Choroid plexus epithelial cell (primary cell): ENCODE measurements at regions not wholly inside any gene's neighbourhood (a gene's known extent, or its start where the extent isn't known, plus 50 kb on each side); places are given as distances from the start of the nearest gene placed in this dataset.
A peak's percentile ranks its signal among the peaks of the same experiment; 100 is the strongest.

Experiments used
- DNase-seq: peaks from one replicate; pipeline ENCODE4 v3.0.0-alpha.2; 2010; ENCODE audit warnings: low read depth
- H3K4me3 ChIP-seq: 2 replicates; pipeline ENCODE4 v1.5.1; 2011; ENCODE audit warnings: low read depth, mild to moderate bottlenecking, control low read depth, low read length, moderate library complexity
- TF ChIP-seq, protein P1 (sequence below): conservative IDR thresholded peaks from 2 replicates; pipeline ENCODE4 v1.5.1; 2011; ENCODE audit warnings: low read depth, mild to moderate bottlenecking, control low read depth, inconsistent platforms, low read length, moderate library complexity

DNA sequence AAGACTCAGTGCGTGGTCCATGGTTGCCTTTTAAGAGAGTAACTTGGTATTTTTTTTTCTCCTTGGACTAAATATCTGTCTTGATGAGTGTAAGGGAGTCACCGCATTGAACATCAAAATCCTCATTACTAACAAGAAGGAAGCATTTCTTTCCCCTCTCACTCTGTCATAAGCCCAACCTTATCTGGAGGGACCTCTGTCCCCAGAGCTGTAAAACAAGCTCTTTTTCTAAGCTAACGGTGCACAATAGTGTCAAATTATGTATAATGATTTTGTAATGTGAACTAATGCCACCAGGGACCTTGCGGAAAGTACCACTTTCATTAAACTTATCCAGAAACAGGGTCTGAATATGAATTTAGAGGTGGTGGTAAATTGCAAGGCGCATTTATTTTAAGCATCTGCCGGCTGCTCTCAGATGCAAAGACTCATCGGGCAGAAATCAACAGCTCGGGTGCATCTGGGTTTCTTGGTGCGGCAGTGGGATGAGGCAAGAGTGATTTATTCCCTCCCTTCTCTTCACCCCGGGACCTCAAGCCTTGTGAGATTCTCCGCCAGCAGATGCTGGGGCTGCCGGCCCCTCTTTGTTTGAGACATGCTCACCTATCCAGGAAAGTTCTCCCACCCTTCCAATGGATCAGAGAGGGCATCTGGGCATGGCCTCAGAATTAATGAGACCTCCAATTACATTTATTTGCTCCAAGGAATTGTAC, 95.2 kb upstream of the IRX3 start:
- TF ChIP-seq, protein P1, sequence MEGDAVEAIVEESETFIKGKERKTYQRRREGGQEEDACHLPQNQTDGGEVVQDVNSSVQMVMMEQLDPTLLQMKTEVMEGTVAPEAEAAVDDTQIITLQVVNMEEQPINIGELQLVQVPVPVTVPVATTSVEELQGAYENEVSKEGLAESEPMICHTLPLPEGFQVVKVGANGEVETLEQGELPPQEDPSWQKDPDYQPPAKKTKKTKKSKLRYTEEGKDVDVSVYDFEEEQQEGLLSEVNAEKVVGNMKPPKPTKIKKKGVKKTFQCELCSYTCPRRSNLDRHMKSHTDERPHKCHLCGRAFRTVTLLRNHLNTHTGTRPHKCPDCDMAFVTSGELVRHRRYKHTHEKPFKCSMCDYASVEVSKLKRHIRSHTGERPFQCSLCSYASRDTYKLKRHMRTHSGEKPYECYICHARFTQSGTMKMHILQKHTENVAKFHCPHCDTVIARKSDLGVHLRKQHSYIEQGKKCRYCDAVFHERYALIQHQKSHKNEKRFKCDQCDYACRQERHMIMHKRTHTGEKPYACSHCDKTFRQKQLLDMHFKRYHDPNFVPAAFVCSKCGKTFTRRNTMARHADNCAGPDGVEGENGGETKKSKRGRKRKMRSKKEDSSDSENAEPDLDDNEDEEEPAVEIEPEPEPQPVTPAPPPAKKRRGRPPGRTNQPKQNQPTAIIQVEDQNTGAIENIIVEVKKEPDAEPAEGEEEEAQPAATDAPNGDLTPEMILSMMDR: no peak
- no peak for DNase-seq

DNA sequence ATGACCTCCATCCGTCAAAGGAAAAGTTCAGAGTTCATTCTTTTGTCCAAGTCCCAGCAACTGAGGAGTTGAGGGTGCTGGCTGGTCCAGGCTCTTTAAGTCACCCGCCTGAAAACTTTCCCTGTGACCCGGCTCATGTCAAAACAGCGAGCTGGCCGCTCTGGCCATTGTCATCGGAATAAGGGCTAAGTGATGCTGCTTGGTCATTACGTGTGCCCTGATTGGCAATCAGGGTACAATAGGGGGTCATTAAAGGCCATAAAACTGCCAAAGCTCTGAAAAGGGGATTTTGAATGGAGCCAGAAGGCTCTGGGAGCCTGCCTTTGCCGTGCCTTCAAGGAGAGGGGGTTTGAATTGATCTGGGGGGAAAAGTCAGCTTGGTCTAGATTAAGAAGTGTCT, 88.5 kb upstream of the IRX3 start:
- DNase-seq: no peak
- no peak overlapping the region for H3K4me3 ChIP-seq
- TF ChIP-seq, protein P1: no peak

More for the DNA sequence above, 95.2 kb upstream of the IRX3 start:
- no peak overlapping the region for H3K4me3 ChIP-seq

DNA sequence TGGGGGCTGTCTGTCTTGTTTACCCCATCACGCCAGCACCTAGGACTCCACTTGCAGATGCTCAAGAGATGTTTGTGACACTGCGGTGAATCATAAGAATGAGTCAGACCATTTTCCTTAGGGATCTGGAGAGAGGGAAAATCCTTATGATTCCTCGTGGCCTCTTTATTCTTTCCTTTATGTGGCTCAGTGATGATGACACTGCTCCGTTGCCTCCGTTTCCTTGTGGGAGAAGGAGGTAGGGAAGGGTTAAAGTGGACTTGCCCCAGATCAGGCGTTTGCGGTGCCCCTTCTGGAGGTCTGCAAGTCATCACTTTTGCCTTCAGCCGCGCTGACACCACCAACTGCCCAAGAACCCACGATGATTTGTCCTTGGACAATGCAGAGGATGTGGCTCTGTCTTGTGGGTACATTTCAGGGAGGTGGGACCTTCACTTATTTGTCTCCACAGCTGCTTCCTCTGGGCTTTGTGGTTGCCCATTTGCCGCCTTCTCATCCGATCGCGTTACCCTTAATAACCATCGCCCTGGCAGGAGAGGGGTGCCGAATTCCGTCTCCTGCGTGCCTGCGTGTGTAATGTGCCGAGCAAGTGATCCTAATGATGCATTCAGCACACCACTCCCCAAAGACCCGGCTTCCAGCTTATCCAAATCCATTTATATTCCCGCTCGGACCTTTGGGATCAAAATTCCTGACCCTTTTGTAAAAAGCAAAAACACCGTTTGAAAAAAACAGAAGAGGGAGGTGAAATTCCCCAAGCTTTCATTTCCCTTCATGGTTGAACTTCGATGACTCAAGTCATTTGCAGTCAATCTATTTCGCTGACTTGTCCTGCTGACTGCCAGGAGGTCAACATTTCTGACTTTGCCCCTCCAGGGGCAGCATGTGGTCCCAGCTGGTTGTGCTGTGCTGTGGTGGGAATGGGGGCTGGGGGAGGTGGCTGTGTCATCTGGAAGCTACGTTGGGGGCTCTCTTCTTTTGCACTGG, 87.2 kb upstream of the IRX3 start:
- peak overlapping the region; percentile 38 for H3K4me3 ChIP-seq
- TF ChIP-seq, protein P1: no peak
- peak; percentile 29 for DNase-seq

DNA sequence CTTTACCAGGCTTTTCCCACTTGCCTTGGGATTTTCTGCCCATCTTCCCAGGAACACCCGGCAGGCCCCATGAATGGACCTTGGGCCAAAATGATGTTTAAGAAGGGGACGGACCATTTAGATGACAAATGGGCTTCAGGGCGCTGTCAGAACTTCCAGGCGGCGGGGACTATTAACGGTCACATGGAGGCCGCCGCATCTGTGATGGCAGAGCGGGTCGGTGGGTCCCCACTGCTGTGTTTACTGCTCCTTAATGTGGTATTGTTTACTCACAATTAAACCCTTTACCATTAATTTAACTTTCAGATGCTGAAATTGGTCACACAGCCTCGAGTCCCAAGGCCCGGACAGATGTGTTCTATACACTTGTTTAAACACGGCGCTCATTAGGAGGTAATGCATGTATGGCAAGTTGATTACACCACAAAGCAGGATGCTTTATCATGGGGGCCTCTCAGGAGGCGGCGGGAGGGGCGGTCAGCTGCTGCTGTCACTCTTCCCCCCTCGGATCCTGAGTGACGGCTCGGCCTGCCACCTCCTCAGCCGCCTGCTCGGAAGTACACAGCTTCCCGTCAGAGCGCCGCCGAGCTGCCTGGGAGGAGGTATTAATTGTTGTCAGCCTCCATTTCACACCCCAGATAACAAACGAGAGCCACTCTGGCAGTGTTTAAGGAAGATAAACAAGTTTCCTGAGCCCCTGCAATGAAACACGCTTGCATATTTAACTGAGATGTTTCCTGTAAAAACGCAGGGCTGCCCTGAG, 83.9 kb upstream of the IRX3 start:
- TF ChIP-seq, protein P1: no peak
- no peak for DNase-seq
- no peak overlapping the region for H3K4me3 ChIP-seq

DNA sequence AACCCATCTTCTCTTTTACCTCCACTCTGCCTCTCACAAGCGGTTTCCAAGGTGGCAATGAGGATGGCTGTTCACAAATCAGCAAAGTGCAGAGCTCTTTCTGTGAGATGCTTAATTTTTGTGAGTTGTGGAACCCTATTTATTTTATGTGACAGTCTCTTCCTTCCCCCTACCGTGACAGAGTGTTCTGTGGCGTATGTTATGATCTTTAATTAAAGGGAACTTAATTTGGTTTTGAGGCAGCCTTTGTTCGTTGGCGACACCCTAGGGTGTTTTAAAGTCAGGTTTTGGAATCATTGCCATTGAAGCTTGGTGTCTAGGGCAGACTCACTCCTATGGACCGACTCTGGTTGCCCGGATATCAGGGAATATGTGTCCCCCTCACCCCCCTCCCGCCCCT, 83.3 kb upstream of the IRX3 start:
- TF ChIP-seq, protein P1: no peak
- DNase-seq: no peak

DNA sequence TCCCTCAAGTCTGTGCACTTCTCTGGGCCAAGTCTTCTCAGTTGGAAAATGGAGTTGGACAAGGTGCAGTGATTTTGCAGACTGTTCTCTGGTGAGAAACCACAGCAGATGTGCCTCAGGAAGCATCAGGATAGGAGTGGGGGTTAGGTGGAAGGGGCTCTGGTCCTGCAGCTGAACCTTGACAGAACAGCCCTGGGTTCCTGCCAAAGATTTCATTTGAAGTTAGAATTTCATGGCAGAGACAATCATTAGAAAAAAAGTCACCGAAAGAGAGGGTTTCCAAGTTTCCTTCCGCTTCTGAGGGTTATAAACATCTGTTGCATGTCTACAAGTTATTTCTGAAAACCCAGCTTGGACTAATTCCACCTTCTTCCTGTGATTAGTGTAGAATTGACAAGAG, 80.4 kb upstream of the IRX3 start:
- H3K4me3 ChIP-seq: no peak overlapping the region
- TF ChIP-seq, protein P1: no peak
- no peak for DNase-seq

More for the DNA sequence above, 83.3 kb upstream of the IRX3 start:
- H3K4me3 ChIP-seq: no peak overlapping the region
